GM18868 (cell line): ENCODE measurements at regions not wholly inside any gene's neighbourhood (a gene's known extent, or its start where the extent isn't known, plus 50 kb on each side); places are given as distances from the start of the nearest gene placed in this dataset.

Source experiments
- ATAC-seq: cut with Tn5 transposase; IDR thresholded peaks from one replicate; pipeline ENCODE4 v1.9.1; 2021; ENCODE audit warnings: mild to moderate bottlenecking, moderate library complexity; ENCODE audit not compliant: unreplicated experiment

DNA sequence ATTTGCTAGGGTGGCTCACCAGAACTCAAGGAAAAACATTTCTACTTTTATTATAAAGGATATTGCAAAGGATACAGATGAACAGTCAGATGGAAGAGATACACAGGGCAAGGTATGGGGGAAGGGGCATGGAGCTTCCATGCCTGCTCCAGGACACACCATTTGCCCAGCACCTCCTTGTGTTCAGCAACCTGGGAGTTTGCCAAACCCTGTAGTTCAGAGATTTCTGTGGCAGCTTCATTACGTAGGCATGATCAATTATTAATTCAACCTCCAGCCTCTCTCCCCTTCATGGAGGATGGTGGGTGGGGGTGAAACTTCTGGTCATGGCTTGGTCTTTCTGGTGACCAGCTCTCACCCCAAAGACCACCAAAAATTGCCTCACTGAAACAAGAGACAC lies 353.9 kb upstream of the THBS1 start:
- ATAC-seq = no peak

GRCh38 chr15:39228889-39229288 lies 352.0 kb upstream of the THBS1 start:
- ATAC-seq = no peak

DNA sequence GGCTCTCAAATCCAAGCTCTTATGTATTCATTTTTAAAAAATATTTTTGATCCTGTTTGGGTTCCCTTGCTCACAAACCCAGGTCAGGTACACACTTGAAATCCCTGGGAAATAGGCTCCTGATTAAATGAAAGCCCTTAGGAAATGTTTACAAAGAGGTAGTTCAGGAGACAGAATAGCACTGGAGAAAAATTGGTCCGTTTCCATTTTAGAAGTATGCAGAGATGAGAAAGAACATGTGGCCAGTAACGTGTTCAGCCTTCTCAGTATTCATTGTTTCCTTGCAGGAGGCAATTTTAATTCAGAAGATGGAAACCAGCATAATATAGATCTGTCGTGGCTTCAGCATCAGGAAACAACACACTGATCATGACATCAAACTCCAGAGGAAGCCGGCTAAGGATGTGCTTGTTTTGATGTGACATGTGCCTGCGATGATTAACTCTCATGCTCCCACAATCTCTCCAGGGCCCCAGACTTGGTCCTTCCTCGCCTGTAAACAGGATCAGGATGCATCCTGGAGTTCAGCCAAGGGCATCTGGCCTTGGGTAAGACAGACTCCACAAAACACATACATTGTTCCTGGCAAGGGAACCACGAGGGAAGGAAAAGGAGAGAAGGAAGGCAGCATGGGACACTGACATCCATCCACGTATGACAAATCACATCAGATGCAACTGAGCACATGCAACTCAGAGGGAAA lies 350.5 kb upstream of the THBS1 start:
- no peak for ATAC-seq

DNA sequence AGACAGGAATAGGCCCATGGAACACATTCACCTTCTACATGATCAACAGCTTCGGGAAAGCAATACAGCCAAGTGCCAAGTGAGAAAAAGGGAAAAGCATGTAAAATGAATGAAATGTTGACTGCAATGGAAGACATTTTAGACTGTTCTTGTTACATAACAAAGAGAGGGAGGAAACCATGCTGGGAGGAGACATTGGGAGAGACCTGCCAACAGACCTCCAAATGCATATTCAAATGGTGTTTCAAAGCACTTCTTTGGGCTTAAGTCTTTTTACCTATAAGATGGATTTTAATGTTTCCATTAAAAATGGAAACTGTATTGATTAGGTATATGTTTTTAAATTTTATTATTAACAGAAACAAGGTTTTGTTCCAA lies 350.0 kb upstream of the THBS1 start:
- no peak for ATAC-seq

DNA sequence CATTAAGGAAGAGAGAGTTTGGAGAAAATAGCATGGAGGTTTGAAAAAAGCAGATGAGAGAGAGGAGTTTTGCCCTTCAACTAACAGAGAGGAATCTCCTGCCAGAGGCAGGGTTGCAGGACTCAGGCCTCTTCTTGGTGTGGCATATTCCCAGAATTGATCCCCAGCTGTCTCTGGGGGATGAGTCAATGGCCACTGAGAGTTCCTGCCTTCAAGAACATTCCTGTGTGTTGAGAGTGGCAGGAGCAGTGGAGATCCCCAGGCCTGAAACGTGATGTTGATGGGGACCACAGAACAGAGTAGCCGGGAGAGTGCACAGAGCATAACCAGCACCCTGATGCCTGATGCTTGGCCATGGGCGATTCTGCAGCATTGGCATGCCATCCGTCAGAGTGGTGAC lies 348.4 kb upstream of the THBS1 start:
- ATAC-seq = no peak

DNA sequence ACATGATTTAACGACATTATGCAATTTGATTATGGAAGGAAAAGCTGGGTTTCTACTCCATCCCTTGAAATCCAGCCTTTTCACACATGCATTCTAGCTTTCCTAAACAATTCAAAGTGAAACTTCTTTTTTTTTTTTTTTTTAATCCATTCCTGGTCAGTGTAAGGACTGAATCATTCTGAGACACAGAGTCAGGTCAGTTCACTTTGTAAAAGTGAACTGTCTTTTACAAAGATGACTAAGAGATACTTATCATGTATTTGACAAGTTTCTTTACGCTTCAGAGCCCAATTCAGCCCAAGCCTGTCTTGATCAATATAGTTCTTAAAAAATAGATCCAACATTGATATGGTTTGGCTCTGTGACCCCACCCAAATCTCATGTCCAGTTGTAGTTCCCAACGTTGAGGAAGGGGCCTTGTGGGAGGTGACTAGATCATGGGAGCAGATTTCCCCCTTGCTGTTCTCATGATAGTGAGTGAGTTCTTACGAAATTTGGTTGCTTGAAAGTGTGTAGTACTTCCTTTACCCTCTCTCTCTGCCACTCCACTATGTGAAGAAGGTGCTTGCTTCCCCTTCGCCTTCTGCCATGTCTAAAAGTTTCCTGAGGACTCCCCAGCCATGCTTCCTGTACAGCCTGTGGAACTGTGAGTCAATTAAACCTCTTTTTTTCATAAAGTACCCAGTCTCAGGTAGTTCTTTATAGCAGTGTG lies 345.6 kb upstream of the THBS1 start:
- ATAC-seq = peak; percentile 92

- ATAC-seq = no peak
These were observed 344.5 kb upstream of the THBS1 start for GRCh38 chr15:39236375-39236774.

GRCh38 chr15:39238443-39238842 lies 342.4 kb upstream of the THBS1 start:
- no peak for ATAC-seq

- no peak for ATAC-seq
These were observed 341.3 kb upstream of the THBS1 start for GRCh38 chr15:39239562-39239961.

DNA sequence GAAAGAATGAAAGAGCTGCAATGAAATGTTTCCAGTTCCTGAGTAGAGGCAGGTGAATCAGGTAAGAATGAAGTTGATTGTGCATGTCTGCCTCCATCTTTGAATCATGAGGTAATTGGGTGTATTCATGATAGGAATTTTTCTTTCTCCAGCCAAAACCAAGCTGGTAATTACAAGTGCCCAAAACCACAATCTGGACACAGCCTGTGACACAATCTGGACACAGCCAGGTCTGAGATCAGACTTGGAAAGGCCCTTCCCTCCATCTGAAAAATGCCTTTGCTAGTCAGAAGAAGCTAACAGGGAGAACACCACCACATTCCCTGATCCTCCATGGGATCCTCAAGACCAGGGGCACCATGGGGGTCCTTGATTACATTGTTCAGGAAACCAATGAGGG lies 338.5 kb upstream of the THBS1 start:
- ATAC-seq = no peak

GRCh38 chr15:39243396-39243795 lies 337.5 kb upstream of the THBS1 start:
- no peak for ATAC-seq

DNA sequence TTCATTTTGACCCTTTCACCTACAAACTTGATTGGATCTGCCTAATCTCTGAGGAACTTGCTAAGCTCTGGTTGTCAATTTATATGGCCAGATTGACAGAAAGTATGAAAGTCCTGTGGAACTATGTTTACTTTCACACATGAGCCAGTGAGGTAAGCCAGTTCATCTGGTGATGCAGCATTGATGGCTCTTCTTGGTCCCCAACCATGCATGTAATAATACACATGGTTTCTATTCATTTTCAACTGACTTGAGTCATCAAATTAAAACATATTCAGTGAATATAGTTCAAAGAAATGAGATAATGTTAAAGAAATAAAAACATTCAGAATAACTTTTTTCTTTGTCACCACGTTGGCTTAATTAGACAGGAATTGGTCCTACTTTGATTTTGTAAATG lies 336.1 kb upstream of the THBS1 start:
- no peak for ATAC-seq

DNA sequence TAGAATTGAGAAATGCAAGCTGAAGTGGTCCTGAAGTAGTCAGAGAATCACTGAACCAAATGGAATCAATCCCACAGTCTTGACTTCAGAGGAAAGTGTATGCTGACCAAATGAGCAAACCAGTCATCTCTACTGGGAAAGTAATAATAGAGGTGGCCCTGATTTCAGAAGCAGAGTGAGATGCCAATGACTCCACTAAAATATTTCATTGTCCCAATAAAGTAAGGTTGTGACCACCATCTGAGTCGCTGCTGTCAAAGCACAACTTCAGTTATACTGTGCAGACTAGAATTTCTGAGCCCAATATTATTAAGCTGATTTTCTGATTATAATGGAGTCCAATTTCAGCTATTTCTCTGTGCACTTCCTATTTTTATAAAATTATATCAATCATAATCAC lies 334.4 kb upstream of the THBS1 start:
- ATAC-seq = no peak

DNA sequence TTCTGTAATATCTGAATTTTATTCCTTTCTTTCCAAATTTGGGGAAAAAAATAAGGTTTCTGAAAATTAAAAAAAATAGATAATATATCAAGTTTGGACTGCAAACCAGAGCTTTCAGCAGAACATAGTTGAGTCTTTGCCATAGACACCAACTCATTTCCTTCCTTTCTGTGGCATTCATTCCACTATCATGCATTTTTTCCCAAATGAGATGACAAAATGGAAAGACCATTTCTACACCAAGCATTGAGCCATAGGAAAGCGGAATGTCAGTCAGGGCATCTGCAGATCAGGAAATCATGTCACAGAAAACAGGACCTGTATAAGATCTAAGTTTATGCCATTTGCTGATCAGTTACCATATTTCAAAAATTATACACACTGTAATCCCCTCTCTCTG lies 333.3 kb upstream of the THBS1 start:
- ATAC-seq = no peak

DNA sequence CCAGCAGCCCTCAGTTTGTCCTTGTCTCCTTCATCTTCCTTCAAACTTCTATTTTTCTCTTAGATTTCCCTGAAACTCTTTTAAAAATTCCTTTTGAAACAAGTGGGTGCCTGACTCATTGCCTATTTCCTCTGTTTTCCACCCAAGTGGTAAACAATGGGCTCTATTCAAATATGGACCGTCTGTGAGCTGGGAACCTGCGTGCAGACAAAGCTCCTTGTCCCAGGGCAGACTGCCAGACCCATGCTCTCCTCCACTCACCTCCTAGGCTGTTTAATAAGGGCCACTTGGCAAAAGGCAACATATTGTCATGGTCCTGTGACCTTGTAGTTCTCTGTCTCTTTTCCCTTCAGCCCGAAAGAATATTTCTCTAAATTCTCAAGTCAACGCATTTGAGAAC lies 332.7 kb upstream of the THBS1 start:
- ATAC-seq = no peak

DNA sequence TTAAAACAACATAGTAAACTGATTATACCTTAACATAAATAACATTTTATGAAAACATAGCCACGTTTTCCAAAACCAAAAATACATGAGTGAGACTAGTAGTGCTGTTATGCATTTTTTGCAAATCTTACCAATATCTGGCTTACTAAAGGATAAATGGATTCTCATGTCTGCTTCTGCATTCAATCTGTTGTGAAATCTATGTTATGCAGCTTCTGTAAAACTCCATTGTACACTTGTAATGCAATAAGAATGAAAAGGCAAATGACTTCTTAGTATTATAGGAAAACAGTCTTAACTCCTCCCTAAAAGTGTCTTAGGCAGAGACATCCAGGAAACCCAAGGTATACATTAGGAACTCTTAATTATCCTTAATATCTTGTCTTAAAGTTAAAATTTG lies 330.9 kb upstream of the THBS1 start:
- ATAC-seq = no peak

- ATAC-seq = no peak
These were observed 330.3 kb upstream of the THBS1 start for GRCh38 chr15:39250460-39251186.

DNA sequence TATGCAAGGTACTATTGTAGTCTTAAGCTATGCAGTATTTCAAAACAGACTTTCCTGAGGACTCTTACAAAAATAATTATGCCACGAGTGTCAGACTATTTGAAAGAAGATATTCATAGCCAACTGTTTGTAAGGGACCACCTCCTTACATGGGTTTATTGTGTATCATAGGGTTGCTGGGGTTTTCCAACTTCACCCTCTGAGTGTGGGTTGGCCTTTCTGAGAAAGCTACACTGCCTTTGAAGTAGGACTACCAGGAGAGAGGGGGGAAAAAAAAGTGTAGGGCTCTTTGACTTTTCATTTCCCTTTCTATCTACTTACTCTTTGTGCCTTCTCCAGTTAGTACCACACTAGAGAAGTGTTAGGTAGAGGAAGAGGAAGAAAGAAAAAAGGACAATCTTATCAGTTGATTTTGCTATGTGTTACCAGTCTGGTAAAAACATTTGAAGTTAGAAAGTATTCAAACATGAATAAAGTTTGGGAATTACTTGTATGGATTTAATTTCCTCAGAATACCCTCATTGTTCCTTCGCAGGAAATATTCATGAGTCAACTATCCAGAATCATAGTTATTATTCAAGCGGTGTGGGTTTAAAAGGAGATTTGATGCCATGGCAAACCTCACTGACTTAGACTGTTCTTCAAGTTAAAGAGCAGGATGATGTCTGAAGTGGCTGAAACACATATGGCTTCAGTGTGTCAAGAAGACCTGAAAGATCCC lies 329.3 kb upstream of the THBS1 start:
- ATAC-seq = peak; percentile 94

GRCh38 chr15:39252134-39252470 lies 328.8 kb upstream of the THBS1 start:
- ATAC-seq = no peak

- ATAC-seq = no peak
These were observed 327.3 kb upstream of the THBS1 start for GRCh38 chr15:39253552-39253951.

DNA sequence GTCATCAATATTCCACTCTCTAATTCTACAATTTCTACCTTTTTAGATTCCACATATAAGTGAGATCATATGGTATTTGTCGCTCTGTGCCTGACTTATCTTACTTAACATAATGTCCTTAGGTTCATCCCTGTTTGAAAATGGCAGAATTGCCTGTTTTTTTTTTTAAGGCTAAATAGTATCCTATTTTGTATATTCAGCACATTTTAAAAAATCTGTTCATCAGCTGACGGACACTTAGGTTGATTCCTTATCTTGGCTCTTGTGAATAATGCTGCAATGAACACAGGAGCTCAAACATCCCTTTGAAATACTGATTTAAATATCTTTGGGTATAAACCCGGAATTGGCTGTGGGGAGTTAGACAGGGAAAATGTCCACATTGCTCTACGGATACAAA lies 326.7 kb upstream of the THBS1 start:
- no peak for ATAC-seq

GRCh38 chr15:39255760-39256159 lies 325.1 kb upstream of the THBS1 start:
- no peak for ATAC-seq
